Sigmoid colon (tissue), 4 donors: ENCODE measurements at regions not wholly inside any gene's neighbourhood (a gene's known extent, or its start where the extent isn't known, plus 50 kb on each side); places are given as distances from the start of the nearest gene placed in this dataset.

Source experiments
- POLR2A ChIP-seq, 2 donors: fragments of 450-650 bp; IDR thresholded peaks; one replicate each; pipeline ENCODE4 v1.6.1; 2016; ENCODE audit warnings: antibody characterized with exemption in 2 of 2, mild to moderate bottlenecking in 2 of 2, moderate library complexity in 2 of 2
- POLR2AphosphoS5 ChIP-seq, 4 donors: sonication (generic); formaldehyde crosslinking; IDR thresholded peaks; one replicate each; pipeline ENCODE4 v1.6.1; 2017; ENCODE audit warnings: antibody characterized with exemption in 4 of 4
- TF ChIP-seq, protein P1 (sequence below), 4 experiments: fragments of 450-650 bp in 3 of 4; fragments of 200-600 bp in 1 of 4; IDR thresholded peaks; one replicate each; pipeline ENCODE4 v1.5.1; 2016 to 2019; ENCODE audit warnings: antibody characterized with exemption in 4 of 4, mild to moderate bottlenecking in 3 of 4, moderate library complexity in 2 of 4

DNA sequence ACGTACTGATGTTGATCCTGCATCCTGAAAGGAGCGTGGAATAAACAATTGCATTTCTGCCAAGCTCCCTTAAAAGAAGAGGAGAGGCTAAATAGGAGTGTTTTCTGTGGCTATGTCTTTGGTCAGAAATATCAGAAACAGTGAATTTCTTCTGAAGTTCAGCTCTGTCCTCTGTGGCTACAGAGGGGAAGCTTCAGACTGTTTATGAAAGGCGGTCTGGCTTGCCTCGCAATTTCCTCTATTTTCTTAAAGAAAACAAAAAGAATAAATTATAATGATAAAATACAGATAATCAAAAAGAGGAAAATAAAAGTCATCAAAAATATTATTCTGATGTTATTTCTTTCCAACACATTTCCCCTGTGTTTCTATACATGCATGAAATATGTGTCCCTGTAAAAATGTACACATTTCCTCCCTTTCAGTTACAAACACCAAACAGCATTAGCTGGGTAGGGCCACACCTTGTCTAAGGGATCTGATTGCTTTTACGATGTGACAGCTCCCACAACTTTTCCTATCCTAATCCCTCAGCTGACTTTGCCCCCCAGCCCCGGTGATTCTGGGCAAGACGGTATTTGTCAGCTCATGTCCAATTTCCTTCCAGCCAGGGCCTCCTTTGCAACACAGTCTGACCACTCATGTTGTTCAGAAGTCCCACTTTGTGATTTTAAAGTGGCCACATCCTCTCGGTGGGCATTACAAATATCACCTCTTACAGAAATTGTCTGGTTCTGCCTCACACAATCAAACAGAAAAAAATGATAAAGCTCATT, 439.0 kb downstream of the HS3ST3B1 start:
- TF ChIP-seq POLR2AphosphoS5 (IDR thresholded peaks at IDR 0.05) (no peak), POLR2A (IDR thresholded peaks at IDR 0.05) (no peak)
- TF ChIP-seq, protein P1, sequence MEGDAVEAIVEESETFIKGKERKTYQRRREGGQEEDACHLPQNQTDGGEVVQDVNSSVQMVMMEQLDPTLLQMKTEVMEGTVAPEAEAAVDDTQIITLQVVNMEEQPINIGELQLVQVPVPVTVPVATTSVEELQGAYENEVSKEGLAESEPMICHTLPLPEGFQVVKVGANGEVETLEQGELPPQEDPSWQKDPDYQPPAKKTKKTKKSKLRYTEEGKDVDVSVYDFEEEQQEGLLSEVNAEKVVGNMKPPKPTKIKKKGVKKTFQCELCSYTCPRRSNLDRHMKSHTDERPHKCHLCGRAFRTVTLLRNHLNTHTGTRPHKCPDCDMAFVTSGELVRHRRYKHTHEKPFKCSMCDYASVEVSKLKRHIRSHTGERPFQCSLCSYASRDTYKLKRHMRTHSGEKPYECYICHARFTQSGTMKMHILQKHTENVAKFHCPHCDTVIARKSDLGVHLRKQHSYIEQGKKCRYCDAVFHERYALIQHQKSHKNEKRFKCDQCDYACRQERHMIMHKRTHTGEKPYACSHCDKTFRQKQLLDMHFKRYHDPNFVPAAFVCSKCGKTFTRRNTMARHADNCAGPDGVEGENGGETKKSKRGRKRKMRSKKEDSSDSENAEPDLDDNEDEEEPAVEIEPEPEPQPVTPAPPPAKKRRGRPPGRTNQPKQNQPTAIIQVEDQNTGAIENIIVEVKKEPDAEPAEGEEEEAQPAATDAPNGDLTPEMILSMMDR (IDR thresholded peaks at IDR 0.05): no peak
